GM12873 (cell line): ENCODE measurements at regions not wholly inside any gene's neighbourhood (a gene's known extent, or its start where the extent isn't known, plus 50 kb on each side); places are given as distances from the start of the nearest gene placed in this dataset.

Experiments
- CTCF ChIP-seq: IDR thresholded peaks from 2 replicates; pipeline ENCODE4 v1.5.1; 2012; ENCODE audit warnings: low read depth, mild to moderate bottlenecking, moderate library complexity, low read length, control low read depth; ENCODE audit not compliant: insufficient read depth; ENCODE audit errors: missing control alignments

DNA sequence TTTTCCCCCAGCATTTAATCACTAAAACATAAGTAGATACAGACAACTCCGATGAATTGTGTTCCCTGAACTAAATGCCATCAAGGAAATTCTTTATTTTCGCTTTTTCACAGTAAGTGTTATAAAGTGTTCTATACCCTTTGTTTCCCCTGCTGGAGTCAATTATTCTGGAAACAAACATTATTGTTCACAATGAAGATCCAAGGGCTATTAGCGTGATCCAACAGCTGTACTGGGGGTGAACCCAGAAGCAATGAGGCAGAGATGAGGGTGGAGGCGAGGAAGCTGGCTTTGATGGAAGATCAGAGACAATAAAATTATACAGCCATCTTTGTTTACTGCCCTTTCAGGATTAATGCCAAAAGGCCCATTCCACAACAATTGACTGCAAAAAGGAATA, 250.3 kb upstream of the IGF1R start:
- TF ChIP-seq CTCF: no peak

DNA sequence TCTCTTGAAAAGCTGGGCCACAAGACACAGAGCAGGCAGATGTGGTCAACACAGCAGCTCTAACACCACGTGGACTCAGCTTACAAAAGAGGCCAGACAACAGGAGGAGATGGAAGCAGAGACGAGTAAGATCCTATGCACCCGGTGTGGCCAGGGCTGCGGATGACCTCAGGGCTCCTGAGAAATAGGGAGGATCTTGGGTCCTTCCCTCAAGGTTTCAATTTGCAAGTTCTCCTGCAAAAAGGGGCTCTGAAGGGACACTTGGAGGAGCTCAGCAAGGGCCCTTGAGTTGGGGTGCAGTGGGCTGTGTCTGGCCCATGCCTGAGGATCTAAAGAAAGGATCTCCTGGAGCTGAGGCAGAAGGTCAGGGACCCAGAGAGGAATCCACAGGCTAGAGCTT, 249.5 kb upstream of the IGF1R start:
- TF ChIP-seq CTCF: no peak

- no peak for TF ChIP-seq CTCF
These were observed 248.2 kb upstream of the IGF1R start for GRCh38 chr15:98400120-98400519.

GRCh38 chr15:98401029-98401428, 247.3 kb upstream of the IGF1R start:
- TF ChIP-seq CTCF: no peak

DNA sequence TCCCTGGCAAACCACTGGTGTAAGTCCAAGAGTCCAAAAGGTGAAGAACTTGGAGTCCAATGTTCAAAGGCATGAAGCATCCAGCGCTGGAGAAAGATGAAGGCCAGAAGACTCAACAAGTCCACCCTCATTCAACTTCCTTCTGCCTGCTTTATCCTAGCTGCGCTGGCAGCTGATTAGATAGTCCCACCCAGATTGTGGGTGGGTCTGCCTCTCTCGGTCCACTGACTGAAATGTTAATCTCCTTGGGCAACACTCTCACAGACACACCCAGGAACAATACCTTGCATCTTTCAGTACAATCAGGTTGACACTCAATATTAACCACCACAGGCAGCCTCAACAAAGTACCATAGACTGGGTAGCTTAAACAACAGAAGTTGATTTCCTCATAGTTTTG, 245.9 kb upstream of the IGF1R start:
- no peak for TF ChIP-seq CTCF

DNA sequence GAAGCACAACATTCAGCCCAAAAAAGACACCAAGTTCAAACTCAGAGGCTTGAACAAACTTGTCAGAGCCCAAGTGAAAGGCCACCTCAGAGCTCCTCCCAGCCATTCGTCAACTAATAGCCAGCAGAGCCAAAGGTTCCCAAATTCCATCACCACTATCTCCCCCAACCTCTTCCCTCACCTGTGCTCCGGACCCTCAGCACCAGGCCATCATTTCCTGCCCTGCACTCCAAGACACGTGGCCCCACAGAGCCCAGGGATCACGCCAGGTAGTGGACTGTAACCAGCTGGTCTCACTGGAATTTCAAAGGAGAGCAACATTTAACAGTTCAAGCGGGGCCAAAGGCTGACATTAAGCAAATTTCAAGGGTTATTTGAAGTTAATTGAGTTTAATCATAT, 245.2 kb upstream of the IGF1R start:
- no peak for TF ChIP-seq CTCF

DNA sequence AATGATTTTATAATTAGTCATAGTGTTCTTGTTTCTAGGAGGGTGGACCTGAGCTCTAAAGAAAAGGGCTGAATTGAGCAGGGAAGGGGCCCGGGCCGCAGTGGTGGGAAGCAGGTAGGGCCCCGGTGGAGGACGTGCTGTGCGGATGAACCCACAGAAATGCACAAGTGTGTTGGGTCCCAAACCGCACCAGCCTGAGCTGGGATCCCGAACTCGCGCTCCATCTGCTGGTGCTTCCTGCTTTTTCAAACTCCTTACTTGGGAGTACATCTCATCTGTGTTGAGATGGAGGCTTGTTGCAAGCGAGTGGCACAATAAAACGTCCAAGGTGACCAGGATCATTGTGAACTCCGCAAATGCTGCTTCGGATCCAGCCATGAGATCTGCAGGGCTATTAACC, 244.8 kb upstream of the IGF1R start:
- TF ChIP-seq CTCF: no peak

- TF ChIP-seq CTCF: no peak
These were observed 243.3 kb upstream of the IGF1R start for GRCh38 chr15:98405013-98405412.
